OCI-M2 (cell line): ENCODE measurements at regions not wholly inside any gene's neighbourhood (a gene's known extent, or its start where the extent isn't known, plus 50 kb on each side); places are given as distances from the start of the nearest gene placed in this dataset.

Experiments used
- DNase-seq: peaks from one replicate; lab custom pipeline; 2025; ENCODE audit not compliant: unreplicated experiment; lab: John Stamatoyannopoulos, UW

DNA sequence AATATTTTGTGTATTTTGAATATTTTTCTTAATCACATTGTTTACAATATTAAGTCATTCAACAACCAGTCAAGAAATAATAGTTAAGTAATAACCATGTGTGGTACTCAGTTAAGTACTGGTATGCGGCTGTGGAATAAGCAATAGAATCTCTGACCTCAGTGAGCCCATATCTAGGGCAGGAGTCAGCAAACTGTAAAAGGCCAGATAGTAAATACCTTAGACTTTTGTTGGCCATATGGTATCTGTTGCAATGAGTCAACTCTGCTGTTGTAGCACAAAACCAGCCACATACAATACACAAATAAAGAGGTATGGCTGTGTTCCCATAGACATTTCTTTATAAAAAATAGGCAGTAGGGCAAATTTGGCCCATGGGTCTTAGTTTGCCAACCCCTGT lies 311.6 kb upstream of the SEMA3A start:
- DNase-seq = no peak

DNA sequence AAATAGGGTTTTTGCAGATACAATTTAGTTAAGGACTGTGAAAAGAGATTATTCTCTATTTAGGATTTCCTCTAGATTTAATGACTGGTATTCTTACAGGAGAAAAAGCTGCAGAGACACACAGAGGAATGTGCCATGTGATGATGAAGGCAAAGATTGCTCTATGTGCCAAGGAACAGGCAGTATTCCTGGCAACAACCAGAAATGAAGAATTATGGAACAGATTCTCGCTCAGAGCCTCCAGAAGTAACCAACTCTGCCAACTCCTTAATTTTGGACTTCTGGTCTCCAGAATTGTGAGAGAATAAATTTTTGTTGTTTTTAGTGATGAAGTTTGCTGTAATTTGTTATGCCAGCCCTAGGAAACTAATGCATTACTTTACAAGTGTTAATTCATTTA lies 307.6 kb upstream of the SEMA3A start:
- no peak for DNase-seq

DNA sequence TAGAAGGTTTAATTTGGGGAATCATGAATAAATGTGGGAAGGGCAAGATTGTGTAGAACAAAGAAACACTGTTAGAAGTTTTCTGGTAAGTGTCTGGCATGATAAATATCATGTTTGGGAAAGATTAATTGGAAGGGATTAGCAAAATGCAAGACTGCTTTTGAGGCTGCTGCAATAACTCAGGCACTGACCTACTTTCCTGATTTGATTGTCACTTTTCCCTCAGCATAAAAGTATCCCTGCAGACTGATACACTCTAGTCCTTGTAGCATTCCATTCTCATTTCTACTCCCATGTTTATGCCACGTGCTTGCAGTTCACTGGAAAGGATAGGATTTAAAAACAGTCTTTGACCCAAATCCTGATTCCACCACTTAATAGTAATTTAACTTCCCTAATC lies 303.3 kb upstream of the SEMA3A start:
- no peak for DNase-seq

DNA sequence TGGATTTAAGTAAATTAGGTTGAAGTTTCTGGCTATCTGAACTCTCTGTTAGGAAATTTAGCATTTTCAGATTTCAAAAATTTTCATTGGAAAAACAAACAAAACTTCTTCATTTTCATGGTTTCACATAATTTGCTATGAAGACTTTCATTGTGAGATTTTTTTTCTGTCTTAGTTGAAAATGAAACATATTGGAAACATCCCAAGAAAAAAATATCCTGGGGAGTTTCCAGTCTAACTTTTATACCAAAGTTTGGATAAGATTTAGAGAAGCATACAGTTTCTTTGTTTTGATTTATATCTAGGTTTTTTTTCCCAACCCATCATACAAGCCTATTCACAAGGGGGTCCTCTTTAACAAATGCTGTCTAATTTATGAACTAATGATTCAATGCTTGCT lies 300.5 kb upstream of the SEMA3A start:
- no peak for DNase-seq

DNA sequence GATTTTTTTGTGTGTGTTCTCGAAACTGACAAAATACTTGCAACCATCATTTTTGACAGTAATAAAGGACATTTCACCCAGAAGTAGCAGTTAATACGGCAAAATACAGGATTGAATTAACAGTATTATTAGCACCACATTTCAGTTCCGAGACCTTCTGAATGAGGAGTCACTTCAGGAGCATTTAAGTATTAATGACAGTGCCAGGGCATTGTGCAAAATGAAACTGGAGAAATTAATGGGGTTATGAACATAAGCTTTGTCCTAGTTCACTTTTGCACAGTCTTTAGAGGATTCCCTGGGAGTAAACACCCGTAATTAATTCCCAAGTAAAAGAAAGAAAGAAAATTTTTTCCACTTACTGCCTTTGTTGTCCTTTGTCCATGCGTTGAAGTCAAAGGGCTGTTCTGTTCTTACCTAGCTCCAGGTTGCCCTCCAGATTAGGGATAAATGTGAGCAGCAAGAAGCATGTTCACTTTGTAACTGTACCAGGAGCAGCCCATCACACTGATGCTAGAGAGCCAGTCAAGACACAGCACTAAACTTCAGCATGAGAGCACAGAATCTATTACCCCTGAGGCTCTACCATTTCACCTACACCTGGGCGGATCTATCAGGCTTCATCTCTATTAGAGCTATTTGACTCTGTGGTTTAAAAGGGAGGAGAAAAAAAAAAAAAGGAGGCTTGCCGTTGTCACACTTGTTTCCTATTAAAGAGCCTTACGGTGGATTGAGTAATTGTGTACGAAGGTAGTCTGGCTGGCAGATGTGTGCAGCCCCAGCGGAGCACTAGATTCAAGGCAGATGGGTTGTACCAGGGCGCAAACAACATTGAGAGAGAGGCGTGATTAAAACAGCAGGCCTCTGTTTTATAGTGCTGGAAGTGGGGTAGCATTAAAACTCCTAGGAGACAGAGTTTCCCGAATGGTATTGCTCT lies 297.8 kb upstream of the SEMA3A start:
- no peak for DNase-seq

DNA sequence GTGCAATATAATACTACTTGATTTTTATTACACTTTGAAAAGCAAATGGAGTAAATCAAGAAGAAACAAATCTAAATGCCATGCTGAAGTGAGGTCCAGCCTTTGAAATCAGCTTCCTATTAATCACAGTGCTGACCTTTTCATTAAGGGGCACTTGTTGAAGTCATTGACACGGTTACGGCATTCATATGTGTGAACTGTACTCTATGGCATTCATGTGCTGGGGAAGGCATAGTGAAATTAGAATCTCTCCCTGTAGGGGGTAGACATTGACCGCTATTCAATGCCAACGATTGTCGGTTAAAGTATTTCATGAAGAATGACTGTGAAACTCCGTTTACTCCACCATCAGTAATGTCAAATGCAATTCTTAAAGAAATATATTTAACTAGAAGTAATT lies 296.1 kb upstream of the SEMA3A start:
- DNase-seq = no peak

DNA sequence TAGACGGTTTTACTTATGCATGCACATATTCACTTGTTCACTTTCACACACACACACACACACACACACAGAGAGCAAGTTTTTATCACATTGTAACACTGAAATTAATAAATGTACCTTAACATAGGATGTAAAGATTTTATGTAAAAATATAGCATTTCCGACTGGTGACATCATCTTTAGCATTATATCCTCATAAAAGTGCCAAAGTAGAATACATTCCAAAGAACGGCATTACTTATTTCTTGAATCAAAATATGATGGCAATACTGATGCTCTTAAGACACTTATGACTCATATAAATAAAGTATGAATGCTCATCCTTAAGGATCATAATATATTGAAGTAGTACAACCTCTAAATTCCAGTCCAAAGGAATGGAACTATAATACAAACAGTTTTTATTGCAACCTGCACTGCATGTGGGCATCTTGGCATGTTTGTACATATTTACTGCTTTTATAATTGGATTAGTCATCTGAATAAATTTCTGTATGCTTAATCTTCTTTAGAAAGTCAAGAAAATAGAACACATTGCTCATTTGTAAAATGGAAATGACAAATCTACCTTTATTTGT lies 290.0 kb upstream of the SEMA3A start:
- DNase-seq = no peak

DNA sequence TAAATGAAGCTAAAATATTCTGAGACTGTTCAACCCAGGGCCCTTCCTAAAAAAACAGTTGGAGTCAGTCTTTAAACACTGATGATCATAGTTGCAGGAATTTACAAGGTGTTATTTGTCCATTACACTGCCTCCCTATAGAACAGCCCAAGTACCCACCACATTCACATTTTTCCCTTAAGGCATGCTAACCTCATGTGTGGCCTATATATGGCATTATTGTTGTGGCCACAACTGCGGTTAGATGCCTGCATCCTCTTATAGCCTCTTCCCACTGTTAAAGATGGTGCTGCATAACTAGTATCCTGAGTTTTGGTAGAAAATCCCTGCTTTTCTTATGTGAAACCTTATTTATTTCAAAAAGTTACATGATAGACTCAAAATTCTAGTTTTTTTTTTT lies 287.9 kb upstream of the SEMA3A start:
- no peak for DNase-seq

DNA sequence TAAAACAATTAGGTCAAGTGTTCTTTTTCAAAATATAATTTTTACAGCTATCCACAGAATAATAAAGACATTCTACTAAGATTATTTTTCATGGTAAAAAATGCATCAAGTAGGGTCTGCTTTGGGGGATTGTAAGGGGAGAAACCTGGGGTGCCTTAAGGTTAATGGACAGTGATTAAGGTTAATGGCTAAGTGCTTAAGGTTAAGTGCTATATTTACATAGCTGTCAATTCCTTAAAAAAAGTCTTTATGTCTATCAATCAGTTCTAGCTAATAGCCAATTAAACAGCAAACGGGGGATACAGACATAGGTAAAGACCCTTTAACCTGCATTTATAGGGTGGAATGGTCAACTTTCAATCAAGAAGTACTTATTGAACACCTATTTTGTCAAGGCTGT lies 284.5 kb upstream of the SEMA3A start:
- DNase-seq = no peak

DNA sequence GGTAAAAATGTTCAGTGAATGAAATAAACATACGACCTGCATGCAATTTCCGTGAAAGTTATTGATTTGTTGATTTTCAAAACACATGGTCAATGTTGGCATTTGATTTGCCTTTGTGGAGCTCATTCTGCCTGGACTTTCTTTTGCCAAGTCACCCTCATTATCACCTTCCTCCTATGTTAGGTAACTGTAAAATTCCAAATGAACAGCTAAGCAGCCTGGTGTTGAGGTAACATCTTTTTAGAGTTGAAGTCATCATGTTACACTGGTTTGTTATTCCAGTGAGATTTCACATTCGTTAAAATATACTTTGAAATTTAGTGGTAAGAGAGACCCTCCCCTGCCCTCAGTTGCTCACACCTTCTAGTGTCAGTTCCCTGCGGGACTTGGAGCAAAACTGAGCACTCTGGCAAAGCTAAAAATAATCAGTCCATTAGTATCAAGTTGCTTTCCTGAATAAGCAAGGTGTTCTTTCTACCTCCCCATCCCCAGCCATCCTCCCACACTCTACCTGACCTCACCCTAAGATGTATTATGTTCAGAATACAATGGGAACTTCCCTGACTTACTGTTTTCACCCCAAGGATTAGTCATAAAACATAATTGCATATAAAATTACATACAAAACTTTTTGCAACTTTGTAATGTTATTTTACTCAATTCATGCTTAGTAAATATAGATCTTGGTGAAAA lies 283.3 kb upstream of the SEMA3A start:
- DNase-seq = no peak

DNA sequence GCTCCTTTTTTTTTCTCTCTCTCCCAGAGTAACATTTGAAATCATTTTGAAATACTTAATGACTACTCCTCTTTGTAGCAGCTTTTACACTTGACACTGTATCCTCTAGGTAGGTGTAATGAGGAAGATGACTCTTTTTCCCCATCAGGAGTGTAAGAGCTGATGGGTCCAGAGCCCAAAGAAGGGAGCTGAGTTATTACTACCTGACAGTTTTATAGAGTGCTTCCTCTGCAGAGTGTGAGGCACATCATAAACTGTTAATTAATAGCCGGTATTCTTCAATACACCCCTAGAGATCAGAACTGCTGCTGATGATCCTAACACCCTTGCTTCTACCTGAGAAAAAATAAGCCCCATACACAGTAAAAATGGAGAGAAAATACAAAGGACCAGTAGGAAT lies 279.8 kb upstream of the SEMA3A start:
- no peak for DNase-seq

DNA sequence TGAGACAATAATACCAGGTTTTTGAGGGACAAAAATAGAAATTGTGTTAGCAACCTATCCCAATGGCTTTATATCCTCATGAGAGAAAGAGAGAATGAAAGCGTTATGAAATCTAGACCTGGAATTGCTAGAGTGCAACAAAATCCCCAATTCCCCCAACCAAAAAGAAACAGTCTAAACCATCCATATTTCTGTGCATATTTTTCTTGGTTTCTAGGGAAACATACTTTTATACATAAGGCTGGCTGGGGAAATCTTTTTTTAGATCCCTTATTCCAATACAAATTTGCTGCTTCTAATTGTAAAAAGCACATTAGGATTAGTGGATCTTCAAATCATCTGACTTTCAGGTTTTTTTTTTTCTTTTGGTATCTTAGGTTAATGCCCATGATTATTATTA lies 277.0 kb upstream of the SEMA3A start:
- DNase-seq = no peak

DNA sequence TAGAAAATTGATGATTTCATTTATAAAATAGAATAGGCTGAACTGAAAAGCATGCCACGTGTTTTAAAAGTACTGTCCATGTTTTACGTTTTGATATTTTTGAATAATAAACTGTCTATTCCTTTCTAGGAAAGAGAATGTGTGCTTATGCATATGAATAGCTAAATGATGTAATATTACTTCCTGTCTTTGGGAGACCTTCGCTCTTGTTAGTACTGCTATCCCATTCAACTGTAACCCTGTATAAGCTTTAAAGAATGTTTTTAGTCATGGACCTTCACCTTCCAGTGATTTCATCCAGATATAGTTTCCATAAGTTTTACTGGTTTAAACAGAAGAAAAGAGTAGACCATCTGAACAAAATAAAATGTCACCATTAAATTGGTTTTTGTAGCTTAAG lies 274.4 kb upstream of the SEMA3A start:
- DNase-seq = no peak

DNA sequence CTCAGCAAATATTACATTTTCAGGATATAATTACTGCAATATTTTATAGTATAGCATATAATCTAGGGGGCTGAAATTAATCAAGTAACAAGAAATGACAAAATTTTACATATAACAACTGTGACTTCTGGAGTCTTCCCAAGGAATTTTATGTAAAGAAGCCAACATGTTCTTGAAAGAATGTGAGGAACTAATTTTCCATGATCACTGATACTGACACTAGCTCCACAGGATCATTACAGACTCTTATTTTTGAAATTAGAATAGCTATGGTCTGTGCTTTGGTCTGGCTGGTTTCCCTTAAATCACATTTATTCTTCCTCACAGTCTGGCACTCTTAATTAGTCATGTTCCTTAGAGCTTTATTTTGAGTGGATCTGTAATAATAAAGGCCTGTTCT lies 267.7 kb upstream of the SEMA3A start:
- no peak for DNase-seq

DNA sequence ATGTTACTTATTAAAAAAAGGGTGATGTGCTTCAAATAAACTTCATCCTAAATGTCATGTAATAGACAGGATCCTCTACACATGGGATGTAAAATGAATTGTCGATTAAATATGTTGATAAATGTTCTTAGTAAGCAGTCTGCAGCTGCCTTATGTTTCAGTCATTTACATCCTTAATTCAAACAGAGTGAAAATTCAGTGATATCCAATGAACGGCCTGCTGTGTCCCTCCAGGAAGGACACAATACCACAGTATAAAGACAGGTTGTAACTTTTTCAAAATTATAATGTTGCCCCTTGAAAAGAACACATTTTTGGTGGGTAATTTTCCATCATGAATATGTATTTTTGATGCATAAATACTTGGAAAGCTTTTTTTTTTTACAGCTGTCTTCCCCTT lies 266.5 kb upstream of the SEMA3A start:
- no peak for DNase-seq

DNA sequence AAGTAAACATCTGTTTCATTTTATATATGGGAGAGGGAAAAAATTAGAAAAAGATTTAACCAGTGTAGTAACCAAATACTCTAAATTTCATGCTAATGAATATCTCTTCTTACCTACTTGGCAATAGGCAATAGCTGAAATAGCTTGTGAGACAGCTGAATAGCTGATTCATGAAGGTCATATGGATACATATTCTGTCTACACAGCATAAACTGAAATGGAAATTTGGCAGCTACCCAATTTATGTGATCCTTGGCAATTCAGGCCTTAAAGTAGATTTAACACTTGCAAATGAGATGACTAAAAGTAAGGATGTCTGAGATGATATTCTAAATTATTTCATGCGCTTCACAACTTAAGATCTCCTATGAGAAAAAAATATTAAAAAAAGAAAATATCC lies 261.2 kb upstream of the SEMA3A start:
- no peak for DNase-seq

DNA sequence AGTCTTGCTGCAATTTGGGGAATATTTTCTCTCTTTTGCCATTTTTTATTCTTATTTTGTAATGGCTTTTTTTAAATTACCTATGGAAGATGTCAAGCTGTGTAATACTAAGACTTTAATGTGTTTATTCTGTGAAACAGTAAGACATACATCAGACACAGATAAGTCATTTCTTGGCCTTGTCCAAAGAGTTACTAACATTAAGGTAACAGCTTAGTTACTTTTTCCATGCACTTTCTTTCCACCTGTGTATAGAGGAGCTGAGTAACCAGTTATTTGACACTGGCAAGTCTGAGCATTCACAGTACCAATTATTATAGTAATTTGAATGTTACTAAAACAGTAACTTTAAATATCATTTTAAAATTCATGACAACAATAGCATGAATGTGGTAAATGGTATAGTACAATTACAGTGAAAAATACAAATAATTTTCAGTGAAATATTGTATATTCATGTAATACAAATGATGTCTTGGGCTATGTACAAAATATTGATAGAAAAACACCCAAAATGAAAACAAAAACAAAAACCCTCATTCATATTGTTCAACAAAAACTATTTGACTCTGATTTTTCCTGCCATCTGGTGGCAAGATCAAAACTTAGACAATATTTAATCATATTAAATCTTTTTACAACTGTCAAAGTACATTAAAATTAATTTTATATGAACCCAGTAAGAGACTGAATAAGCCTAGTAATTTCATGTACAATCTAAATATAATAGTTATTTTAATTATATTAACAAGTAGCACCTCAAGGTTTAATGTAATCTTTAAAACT lies 259.8 kb upstream of the SEMA3A start:
- no peak for DNase-seq

DNA sequence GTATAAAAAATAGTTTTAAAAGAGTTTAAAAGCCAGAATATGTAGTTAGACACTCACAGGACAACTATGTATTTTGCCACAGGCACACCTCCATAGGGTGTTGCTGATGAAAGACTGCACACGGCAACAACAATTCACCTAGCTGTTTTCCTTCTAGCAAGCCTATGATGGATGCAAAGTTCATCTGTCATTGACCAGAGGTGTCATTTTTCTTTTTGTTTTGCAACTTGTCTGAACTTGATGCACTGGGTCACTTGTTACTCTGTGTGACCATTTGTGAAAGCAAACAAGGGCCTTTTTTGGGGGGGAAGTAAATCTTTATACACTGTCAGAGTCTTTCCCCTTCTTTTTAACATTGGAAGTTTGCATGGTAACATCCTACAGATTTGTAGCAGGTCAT lies 258.0 kb upstream of the SEMA3A start:
- no peak for DNase-seq

DNA sequence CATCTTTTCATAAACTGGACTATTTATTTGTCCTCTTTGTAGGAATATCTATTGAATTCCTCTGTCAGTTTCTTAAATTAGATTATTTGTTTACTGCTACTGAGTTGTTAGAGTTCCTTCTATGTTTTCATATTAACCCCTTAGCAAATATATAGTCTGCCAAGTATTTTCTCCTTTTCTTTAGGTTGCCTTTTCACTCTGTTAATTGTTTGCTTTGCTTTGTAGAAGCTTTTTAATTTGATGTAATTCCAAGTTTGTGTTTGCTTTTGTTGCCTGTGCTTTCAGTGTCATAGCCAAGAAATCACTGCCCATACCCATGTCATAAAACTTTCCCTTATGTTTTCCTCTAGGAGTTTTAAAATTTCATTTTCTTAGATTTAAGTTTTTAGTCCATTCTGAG lies 256.2 kb upstream of the SEMA3A start:
- no peak for DNase-seq

DNA sequence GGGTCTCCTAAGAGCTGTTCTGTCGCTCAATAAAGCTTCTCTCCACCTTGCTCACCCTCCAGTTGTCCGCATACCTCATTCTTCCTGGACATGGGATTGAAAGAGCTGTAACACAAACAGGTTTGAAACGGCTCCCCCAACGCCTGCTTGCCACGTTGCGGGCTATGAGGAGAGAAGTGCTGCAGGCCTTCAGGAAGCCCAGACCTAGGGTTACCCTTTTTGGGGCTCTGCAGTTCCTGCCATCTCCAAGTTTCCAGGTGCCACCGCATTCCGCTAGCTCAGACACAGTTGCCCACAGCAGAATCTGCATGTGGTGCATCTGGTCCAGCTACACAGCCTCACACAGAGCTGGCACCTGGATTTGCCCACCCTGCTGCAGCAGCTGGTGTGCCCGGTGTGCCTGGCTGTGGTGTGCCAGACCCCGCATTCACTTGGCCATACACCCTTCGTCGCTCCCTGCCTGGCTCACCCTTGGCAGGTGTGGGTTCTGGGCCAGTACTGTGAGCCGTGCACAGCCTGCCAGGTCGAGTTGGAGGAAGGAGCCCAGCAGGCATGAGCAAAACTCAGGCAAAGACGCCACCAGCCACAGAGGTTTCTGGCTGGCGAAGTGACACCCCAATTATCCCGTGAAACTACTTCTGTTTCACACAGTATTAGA lies 253.2 kb upstream of the SEMA3A start:
- DNase-seq = no peak

DNA sequence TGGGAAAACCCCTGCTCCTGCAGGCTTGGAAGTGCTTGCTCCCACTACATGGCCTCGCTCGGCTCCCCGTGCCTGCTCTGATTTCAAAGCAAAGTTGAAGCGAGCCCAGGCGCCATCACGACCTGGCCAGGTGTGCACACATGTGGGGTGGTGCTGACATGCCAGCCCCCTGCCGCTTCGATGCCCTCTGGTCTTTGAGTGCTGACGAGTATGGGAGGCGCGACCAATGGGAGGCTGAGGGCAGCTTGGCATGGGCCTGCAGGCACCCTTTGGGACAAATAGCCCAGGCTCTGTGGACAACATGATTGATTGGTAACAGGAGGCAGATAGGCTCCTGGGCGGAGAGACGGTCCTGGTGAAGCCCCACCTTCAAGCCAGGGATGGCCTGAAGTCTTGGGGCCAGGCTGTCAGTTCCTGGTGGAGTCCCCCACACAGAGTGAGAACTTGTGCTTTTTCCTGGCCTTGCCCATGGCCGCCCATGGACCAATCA lies 252.4 kb upstream of the SEMA3A start:
- no peak for DNase-seq
